Activated T-cell treated with anti-CD3 and anti-CD28 coated beads, Interleukin-2, amount 50 U/mL, for 1 hour (primary cell): ENCODE measurements at regions not wholly inside any gene's neighbourhood (a gene's known extent, or its start where the extent isn't known, plus 50 kb on each side); places are given as distances from the start of the nearest gene placed in this dataset.
"Not testable (repeated sequence)": the region's sequence is repeated elsewhere in the genome, so short reads cannot be mapped to it uniquely, and the experiment has no call there.

ENCODE experiments used
- DNase-seq: peaks from one replicate; pipeline ENCODE4 v3.0.0-alpha.2; 2020

- DNase-seq, result not testable (repeated sequence)
Measured at GRCh38 chr15:21357056-21357455, 83.2 kb downstream of the POTEB3 start.

- not testable (repeated sequence) for DNase-seq
Measured at GRCh38 chr15:21355944-21356343, 84.4 kb downstream of the POTEB3 start.

DNA sequence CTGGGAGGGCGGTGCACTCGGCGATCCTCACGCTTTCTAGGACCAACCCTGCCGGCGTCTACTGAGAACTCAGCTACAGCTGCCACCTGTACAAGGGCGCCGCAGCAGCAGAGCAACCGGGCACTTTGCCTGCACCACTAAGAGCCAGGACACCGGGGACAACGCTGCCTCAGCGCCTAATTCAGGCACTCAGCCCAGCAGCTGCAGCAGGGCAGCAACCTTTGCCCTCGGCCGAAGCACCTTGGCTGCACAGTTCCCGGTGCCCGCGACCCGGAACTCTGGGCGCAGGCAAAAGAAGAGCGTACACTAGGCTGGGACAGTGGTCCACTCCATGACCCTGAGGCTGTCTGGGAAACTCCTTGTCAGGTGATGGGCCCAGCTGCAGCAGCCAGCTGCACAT lies 85.7 kb downstream of the POTEB3 start:
- DNase-seq, result not testable (repeated sequence)

DNA sequence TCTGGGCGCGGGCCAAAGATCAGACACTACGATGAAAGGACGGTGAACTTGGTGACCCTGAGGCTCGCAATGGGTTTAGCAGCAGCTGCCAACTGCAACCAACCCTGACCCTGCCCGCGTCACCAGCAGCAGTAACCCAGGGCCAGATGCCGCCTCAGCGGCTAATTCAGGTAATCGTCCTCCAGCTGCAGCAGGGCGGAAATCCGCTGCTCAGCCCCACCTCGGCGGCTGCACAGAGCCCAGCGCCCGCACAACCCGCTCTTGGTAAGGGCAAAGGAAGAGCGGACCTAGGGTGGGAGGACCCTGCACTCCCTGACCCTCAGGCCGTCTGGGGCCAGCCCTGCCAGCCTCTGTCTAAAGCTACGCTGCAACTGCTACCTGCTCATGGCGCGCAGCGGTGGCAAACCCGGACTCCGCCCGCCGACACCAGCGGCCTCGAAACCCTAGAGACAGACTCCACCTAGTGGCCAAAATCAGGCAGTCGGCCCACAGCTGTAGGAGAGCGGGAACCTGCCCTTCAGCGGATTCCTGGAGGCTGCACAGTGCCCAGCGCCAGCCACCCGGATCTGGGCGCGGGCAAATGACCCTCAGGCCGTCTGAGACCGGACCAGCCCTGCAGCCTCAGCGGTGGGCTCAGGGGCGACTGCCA lies 87.5 kb downstream of the POTEB3 start:
- DNase-seq, result not testable (repeated sequence)

DNA sequence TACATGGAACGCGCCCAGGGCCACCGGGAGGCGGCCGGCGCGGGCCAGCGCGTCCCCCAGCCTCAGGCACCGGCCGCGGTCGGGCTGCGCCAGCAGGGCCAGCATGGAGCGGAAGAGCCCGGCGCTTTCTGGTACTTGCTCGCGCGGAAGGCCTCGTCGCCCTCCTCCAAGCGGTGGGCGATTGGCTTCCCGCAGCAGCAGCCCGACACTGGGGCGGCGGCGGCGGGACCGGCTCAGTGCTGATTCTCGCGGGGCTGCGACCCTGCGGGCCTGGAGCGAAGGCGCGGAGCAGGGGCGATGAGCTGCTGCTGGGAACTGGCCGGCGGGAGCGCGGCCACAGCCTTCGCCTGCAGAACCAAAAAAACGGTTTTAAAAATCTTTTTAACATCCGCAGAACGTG lies 95.3 kb downstream of the POTEB3 start:
- not testable (repeated sequence) for DNase-seq

DNA sequence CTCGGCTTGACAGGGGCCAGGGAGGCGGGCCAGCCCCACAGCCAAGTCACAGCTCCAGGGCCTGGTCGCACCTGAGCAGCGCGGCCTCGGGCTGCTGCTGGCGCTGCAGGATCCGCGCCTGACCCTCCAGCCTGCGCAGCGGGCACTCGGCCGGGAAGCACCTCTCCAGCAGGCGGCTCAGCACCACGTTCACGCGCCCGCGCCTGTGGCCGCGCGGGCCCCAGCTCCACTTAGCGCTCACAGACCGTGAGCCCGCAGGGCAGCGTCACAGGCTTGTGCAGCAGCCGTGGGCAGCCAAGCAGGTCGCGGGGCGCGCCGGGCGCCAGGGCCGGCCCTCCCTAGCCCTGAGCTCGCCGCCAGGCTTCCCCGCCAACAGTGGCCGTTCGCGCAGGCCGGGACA lies 95.8 kb downstream of the POTEB3 start:
- DNase-seq, result not testable (repeated sequence)

DNA sequence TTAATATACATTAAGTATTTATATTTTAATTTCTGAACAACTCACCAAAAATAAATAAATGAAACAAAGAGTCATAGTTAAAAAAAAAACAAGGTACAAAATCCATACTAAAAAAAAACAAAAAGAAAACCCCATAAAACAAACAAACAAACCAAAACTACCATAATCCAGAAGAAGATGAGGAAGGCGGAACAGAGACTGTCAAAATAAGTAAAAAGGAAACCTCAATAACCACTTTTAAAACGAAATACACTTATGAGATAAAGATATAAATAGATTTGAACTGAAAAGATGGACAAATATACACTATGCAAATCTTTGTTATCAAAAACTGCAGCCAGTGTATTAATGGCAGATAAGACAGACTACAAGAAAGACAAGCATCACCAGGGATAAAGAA lies 103.3 kb downstream of the POTEB3 start:
- not testable (repeated sequence) for DNase-seq

- DNase-seq, result peak; percentile 47
Measured at GRCh38 chr15:21324720-21325460, 115.4 kb downstream of the POTEB3 start.

DNA sequence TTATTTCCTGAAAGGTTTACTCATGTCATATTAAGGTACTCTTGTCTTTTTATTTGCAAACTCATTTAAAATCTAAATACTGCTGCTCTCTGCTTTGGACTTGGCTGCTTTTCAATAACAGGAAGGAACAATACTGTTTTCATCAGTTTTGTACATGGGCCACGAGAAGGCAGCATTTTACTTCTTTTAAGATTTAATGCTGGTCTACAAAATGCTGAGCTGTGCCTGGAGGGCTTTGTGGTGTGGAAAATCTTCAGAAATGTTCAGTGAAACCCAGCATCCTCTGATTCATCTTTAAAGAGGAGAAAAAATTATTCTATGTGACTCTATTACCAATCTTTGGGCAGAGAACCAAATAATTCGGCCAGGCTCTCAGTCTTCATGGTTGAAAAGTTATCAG lies 155.9 kb downstream of the POTEB3 start:
- DNase-seq, result not testable (repeated sequence)

DNA sequence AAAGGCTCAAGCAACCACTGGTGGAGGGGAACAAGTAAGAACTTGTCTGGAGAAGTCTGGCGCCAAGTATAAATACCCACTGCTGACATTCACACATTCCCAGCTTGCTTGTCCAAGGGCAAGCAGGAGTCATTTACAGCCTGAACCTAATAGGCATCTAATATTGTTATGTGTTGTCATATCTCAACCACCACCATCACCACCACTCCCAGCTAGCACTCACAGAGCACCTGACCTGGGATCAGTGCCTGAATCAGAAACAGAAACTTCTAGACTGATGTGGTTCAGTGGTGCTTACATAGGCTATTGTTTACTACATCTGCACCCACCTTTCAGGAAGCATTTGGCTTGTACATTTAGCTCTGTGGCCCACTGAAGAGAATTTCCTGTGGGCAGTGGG lies 157.1 kb downstream of the POTEB3 start:
- DNase-seq, result not testable (repeated sequence)

DNA sequence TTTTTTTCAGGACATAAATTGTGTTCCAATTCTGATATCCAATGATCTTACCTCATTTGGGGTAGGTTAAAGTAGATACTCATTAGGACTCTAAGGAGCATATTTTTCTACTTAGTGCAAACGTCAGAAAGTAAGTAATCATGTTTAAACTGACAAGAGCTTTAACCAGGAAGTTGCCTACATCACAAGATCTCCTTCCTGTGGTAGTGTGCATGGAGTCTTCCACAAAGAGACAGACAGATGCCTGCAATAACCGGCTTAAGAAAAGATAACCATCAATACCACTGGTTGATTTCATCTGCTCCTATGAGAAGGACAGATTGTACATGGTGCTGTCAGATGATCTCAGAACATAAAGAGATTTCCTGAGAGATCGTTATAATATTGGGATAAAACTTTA lies 160.0 kb downstream of the POTEB3 start:
- DNase-seq, result not testable (repeated sequence)

DNA sequence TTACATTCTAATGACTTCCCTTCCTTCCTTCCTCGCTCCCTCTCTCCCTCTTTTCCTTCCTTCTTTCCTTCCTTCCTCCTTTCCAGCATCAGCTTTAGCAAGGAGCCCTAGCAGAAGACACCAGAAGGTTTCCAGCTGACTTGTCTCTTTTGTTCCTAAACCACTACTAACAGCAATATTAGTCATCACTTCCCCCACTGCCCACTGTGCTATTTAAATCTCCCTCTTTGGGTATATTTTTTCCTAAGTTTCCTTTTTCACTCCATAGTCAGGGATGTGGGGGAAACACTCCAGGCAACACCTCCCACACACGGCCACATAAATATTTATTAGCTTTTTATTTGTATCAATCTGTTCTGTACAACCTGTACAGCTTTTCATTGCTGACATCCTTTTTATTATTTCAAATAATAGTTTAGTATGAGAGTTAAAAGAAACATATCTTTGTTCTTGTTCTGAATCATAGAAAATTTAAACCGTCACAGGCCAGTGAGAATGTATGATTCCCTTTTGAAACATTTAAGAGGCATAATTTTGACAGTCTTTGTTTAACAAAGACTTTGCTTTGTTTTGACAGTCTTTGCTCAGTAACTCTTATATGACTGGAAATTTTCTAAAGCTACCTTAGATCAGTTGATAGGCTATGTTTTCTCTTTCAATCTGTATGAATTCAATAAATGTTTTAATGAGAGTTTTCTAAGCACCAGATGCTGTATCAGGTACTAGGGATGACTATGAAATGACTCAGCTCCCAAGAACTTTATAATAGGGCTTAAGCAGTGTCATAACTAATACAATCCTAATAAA lies 167.9 kb downstream of the POTEB3 start:
- DNase-seq, result not testable (repeated sequence)

GRCh38 chr15:21271566-21271965 lies 168.7 kb downstream of the POTEB3 start:
- DNase-seq, result no peak

DNA sequence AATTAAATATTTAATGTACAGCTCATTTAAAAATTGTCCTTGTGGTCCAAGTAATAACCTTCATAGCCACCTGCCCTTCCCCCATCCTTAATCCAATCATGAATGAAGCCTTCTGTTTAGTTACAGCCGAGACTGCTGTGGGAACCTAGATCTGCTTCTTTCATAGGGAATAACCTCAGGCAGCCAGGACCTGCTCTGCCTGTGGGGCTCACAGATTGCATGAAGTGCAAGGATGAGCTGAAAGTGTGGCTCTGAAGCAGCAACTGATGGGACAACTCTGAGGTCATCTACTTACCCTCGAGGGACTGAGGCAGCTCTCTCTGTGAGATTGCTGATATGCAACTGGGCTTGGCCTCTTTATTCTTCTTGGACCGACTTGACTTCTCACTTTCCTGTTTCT lies 169.8 kb downstream of the POTEB3 start:
- DNase-seq, result no peak

DNA sequence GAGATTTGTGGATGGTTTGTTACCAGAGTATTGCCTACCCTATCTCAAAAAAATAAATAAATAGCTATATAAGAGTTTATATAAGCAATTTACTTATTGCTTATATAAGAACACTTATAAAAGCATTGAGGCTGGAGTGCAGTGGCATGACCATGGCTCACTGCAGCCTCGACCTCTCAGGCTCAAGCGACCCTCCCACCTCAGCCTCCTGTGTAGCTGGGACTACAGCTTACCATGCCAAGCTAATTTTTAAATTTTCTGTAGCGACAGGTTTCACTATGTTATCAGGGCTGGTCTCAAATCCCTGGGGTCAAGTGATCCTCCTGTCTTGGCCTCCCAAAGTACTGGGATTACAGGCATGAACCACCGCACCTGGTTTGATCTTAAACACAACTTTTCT lies 170.6 kb downstream of the POTEB3 start:
- not testable (repeated sequence) for DNase-seq

DNA sequence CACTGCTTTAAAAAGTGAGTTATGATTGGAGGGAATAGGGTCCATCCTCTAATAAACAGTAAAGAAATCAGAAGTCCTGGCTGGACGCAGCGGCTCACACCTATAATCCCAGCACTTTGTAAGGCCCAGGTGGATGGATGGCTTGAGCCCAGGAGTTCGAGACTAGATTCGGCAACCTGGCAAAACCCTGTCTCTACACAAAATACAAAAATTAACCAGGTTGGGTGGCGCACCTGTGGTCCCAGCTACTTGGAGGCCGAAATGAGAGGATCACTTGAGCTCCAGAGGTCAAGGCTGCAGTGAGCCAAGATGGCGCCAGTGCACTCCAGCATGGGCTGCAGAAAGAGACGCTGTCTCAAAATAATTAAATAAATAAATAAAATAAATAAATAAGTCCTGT lies 171.2 kb downstream of the POTEB3 start:
- DNase-seq, result no peak

DNA sequence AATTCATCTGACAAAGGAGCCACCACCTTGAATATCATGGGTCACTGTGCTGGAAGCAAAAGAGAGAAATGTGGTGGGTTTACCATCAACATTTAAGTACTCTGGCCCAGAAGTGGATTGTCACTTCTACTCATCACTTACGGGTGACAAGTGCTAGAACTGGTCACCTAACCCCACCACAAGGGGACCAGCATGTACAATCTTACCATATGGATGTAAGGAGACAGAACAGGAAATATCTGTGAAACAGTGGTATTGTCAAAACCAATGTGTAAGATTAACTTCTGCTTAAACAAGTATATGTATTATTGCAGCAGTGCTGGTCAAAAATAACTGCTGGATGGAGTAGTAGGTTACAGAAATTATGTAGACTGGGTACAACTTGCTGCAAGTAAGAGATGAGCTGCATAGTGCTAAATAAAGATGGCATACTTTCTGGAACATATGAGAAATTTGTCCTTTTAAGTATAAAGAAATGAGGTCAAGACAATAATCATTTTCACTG lies 171.8 kb downstream of the POTEB3 start:
- no peak for DNase-seq

- DNase-seq, result no peak
Measured at GRCh38 chr15:21267671-21268395, 172.5 kb downstream of the POTEB3 start.

DNA sequence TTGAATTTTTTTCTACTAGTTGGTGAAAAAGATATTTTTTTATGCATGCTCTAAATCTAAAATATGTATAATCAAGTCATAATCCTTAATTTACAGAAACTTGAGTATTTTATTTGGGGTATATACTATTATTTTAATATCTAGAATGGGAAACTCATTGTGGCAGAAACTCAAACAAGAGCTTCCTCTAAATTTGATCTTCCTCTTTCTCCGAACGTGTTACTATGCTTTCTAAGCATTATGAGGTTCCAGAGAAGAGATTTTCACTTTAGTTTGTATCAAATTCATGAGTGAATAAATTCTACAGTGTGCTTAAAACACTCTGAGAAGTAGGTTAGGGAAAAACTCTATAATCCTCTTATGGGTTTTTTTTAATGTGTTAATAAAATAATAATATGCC lies 173.1 kb downstream of the POTEB3 start:
- no peak for DNase-seq

GRCh38 chr15:21265628-21266027 lies 174.7 kb downstream of the POTEB3 start:
- DNase-seq, result not testable (repeated sequence)

DNA sequence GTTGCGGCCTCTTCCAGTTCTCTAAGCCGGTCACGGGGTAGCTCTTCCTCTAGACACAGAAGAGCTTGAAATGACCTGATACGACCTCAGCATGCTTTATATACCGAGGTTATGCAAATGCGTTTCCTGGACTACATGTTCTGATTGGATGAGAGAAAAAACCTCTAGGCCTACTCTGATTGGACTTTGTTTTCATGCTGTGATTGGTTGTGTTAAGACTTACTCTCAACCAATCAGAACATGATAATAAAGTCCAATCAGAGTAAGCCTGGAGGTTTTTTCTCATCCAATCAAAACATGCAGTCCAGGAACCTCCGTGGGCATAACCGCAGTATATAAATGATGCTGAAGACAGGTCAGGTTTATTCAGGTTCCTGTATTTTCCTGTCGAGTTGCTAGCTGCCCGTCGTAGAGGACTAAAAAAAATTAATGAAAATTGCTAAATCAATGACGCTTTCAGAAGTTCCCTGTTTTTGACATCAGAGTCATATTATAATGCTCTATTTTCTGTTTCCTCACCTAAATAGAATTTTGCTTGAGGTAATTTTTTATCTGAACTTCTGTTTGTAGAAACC lies 177.4 kb downstream of the POTEB3 start:
- no peak for DNase-seq
